HTR-8/SVneo (cell line): ENCODE measurements at regions not wholly inside any gene's neighbourhood (a gene's known extent, or its start where the extent isn't known, plus 50 kb on each side); places are given as distances from the start of the nearest gene placed in this dataset.
"Not testable (repeated sequence)": the region's sequence is repeated elsewhere in the genome, so short reads cannot be mapped to it uniquely, and the experiment has no call there.

Experiments used
- DNase-seq: peaks from one replicate; pipeline ENCODE4 v3.0.0; 2011; ENCODE audit warnings: low spot score, mixed read lengths; ENCODE audit not compliant: insufficient read length
- FAIRE-seq: peaks from 2 replicates; lab custom pipeline; 2011; peaks lifted over from hg19 to GRCh38; lab: Jason Lieb, UNC

GRCh38 chr2:136715146-136715545 is 50.2 kb upstream of the THSD7B start:
- DNase-seq (no peak), FAIRE-seq (no peak)

- FAIRE-seq (no peak), DNase-seq (no peak)
Measured at GRCh38 chr2:136714452-136714951, 50.8 kb upstream of the THSD7B start.

GRCh38 chr2:136713739-136714138 is 51.6 kb upstream of the THSD7B start:
- no peak for FAIRE-seq
- DNase-seq = no peak

- DNase-seq = no peak
- no peak for FAIRE-seq
Measured at GRCh38 chr2:136705336-136705735, 60.0 kb upstream of the THSD7B start.

- FAIRE-seq = no peak
- DNase-seq = no peak
Measured at GRCh38 chr2:136703214-136703613, 62.1 kb upstream of the THSD7B start.

GRCh38 chr2:136696438-136696837 is 68.9 kb upstream of the THSD7B start:
- DNase-seq = no peak
- no peak for FAIRE-seq

GRCh38 chr2:136693966-136694365 is 71.4 kb upstream of the THSD7B start:
- FAIRE-seq (no peak), DNase-seq (no peak)

GRCh38 chr2:136680079-136680478 is 85.3 kb upstream of the THSD7B start:
- FAIRE-seq, DNase-seq: not testable (repeated sequence)

- DNase-seq (no peak), FAIRE-seq (no peak)
Measured at GRCh38 chr2:136665736-136666135, 99.6 kb upstream of the THSD7B start.

GRCh38 chr2:136664713-136665405 is 100.5 kb upstream of the THSD7B start:
- DNase-seq (no peak), FAIRE-seq (no peak)

- no peak for FAIRE-seq
- DNase-seq = no peak
Measured at GRCh38 chr2:136658201-136658600, 107.1 kb upstream of the THSD7B start.

- DNase-seq = no peak
- FAIRE-seq = no peak
Measured at GRCh38 chr2:136653861-136654260, 111.5 kb upstream of the THSD7B start.

- FAIRE-seq = no peak
- no peak for DNase-seq
Measured at GRCh38 chr2:136651456-136652010, 113.8 kb upstream of the THSD7B start.

GRCh38 chr2:136647039-136647438 is 118.3 kb upstream of the THSD7B start:
- DNase-seq (no peak), FAIRE-seq (no peak)

- no peak for DNase-seq
- FAIRE-seq = no peak
Measured at GRCh38 chr2:136645236-136645828, 120.0 kb upstream of the THSD7B start.

- FAIRE-seq = no peak
- DNase-seq = no peak
Measured at GRCh38 chr2:136639651-136640050, 125.7 kb upstream of the THSD7B start.

GRCh38 chr2:136638193-136638592 is 127.2 kb upstream of the THSD7B start:
- DNase-seq (no peak), FAIRE-seq (no peak)

- FAIRE-seq (no peak), DNase-seq (no peak)
Measured at GRCh38 chr2:136637402-136637801, 127.9 kb upstream of the THSD7B start.

- FAIRE-seq (no peak), DNase-seq (no peak)
Measured at GRCh38 chr2:136628490-136628889, 136.9 kb upstream of the THSD7B start.

GRCh38 chr2:136613096-136613495 is 152.2 kb upstream of the THSD7B start:
- no peak for DNase-seq
- FAIRE-seq = no peak

GRCh38 chr2:136612079-136612478 is 153.3 kb upstream of the THSD7B start:
- no peak for DNase-seq
- FAIRE-seq = no peak

- DNase-seq (no peak), FAIRE-seq (no peak)
Measured at GRCh38 chr2:136611451-136611850, 153.9 kb upstream of the THSD7B start.
